ENCODE measurements at regions not wholly inside any gene's neighbourhood (a gene's known extent, or its start where the extent isn't known, plus 50 kb on each side); places are given as distances from the start of the nearest gene placed in this dataset.

GRCh38 chr3:106214641-106215040, 345.8 kb upstream of the CBLB start:
- ChIA-PET POLR2A (interaction anchor here (1.0 to 1.9 kb wide), 4 partner anchors 9 to 526 kb away, joined by 3 to 9 read pairs (median 3); no protein-coding TSS in a partner anchor), CTCF (interaction anchor here (1.0 kb wide), 1 partner anchor 203 kb away, joined by 3 read pairs; no protein-coding TSS in a partner anchor)
- H3K4me3 Mint-ChIP-seq: no peak overlapping the region
- DNase-seq: no peak
- H3K36me3 Mint-ChIP-seq (ENCODE audit: low read depth): peaks cover 31% of the 10 kb centered on the region
- H3K27me3 Mint-ChIP-seq: no peaks in the 10 kb centered on the region
- H3K9me3 Mint-ChIP-seq: peaks cover 24% of the 10 kb centered on the region
- peaks cover 38% of the 10 kb centered on the region for H3K4me1 Mint-ChIP-seq
- peak overlapping the region; percentile 62 for H3K27ac Mint-ChIP-seq

DNA sequence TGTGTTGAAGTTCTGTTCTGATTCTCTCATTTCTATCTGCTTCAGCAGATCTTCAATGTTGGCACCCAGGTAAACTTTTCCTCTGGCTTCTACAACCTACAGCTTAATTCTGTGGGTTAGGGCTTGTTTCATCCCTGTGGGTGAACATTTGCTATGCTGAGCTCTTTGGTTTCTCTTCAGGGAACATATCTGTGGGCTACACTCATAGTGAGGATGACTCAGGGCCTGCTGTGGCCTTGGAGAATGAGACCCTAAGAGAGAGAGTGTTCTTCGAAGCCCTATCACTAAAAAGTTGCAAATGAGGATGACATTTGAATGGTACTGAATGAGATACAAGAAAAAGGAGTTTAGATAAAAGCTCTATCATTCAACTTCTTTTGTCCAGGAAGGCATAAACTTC, 346.2 kb upstream of the CBLB start:
- Mint-ChIP-seq H3K4me3 (no peak overlapping the region), H3K27me3 (no peaks in the 10 kb centered on the region), H3K36me3 (ENCODE audit: low read depth) (peaks cover 34% of the 10 kb centered on the region), H3K9me3 (peaks cover 26% of the 10 kb centered on the region), H3K4me1 (peaks cover 38% of the 10 kb centered on the region), H3K27ac (peak overlapping the region; percentile 62)
- CTCF ChIA-PET: interaction anchor here (0.7 to 1.0 kb wide), 3 partner anchors 11 to 311 kb away, joined by 3 to 5 read pairs (median 3); no protein-coding TSS in a partner anchor
- POLR2A ChIA-PET: interaction anchor here (1.0 to 1.9 kb wide), 4 partner anchors 8 to 527 kb away, joined by 3 to 9 read pairs (median 3); no protein-coding TSS in a partner anchor
- peak; percentile 20 for DNase-seq

- CTCF ChIA-PET: no interaction called here
- H3K27me3 Mint-ChIP-seq: no peaks in the 10 kb centered on the region
- peaks cover 48% of the 10 kb centered on the region for H3K9me3 Mint-ChIP-seq
- no peak overlapping the region for H3K27ac Mint-ChIP-seq
- no peak for DNase-seq
- POLR2A ChIA-PET: interaction anchor here (0.6 to 1.6 kb wide), 2 partner anchors 13 to 41 kb away, joined by 3 to 7 read pairs; no protein-coding TSS in a partner anchor
- H3K36me3 Mint-ChIP-seq (ENCODE audit: low read depth): peaks cover 61% of the 10 kb centered on the region
- peaks cover 34% of the 10 kb centered on the region for H3K4me1 Mint-ChIP-seq
- H3K4me3 Mint-ChIP-seq: no peak overlapping the region
Measured at GRCh38 chr3:106217745-106218144, 348.9 kb upstream of the CBLB start.

- DNase-seq: no peak
- no peak overlapping the region for H3K4me3 Mint-ChIP-seq
- peaks cover 45% of the 10 kb centered on the region for H3K4me1 Mint-ChIP-seq
- H3K27ac Mint-ChIP-seq: no peak overlapping the region
- CTCF ChIA-PET: no interaction called here
- no peaks in the 10 kb centered on the region for H3K27me3 Mint-ChIP-seq
- POLR2A ChIA-PET: no interaction called here
- H3K9me3 Mint-ChIP-seq: peaks cover 45% of the 10 kb centered on the region
- H3K36me3 Mint-ChIP-seq (ENCODE audit: low read depth): peaks cover 64% of the 10 kb centered on the region
Measured at GRCh38 chr3:106227068-106227467, 358.3 kb upstream of the CBLB start.

- POLR2A ChIA-PET: no interaction called here
- CTCF ChIA-PET: no interaction called here
- Mint-ChIP-seq H3K27ac (peak overlapping the region; percentile 72), H3K4me3 (no peak overlapping the region), H3K9me3 (peaks cover 43% of the 10 kb centered on the region), H3K4me1 (peaks cover 48% of the 10 kb centered on the region), H3K27me3 (no peaks in the 10 kb centered on the region), H3K36me3 (ENCODE audit: low read depth) (peaks cover 64% of the 10 kb centered on the region)
- no peak for DNase-seq
Measured at GRCh38 chr3:106228271-106228670, 359.5 kb upstream of the CBLB start.

DNA sequence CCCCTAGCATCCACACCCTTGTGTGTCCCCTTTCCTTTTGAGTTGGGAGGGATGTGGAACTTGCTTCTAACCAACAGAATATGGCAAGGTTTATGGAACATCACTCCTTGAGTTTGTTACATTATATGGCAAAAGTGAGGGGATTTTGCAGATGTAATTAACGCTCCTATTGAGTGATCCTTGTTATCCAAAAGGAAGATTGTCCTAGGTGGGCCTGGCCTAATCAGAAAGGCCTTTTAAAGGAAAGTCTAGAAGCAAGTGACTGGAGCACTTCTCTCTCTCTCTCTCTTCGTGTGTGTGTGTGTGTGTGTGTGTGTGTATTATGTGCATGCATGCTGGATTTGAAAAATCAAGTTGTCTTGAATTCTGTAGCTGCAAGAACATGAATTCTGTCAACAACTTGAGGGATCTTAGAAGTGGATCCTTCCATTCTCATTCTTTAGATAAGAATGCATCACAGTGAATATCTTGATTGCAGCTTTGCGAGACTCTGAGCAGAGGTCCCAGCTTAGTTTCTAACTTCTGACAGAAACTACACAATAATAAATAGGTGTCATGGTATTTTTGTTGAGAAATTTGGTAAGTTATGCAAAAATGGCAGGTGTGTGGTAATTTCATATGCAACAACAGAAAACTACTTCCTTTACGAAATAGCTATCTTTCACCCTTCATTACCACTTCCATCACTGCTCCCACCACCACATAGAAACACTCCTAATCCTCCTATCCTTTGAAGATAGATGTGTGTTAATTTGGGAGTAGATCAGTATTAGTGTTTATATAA, 360.9 kb upstream of the CBLB start:
- Mint-ChIP-seq H3K27me3 (no peaks in the 10 kb centered on the region), H3K36me3 (ENCODE audit: low read depth) (peaks cover 63% of the 10 kb centered on the region), H3K27ac (peak overlapping the region; percentile 66), H3K9me3 (peaks cover 43% of the 10 kb centered on the region), H3K4me3 (no peak overlapping the region), H3K4me1 (peaks cover 50% of the 10 kb centered on the region)
- POLR2A ChIA-PET: interaction anchor here (1.2 to 1.8 kb wide), 2 partner anchors 12 to 190 kb away, joined by 4 to 7 read pairs; no protein-coding TSS in a partner anchor
- DNase-seq: no peak
- CTCF ChIA-PET: interaction anchor here (0.6 kb wide), 1 partner anchor 104 kb away, joined by 3 read pairs; no protein-coding TSS in a partner anchor

GRCh38 chr3:106231086-106231485, 362.3 kb upstream of the CBLB start:
- peaks cover 50% of the 10 kb centered on the region for H3K4me1 Mint-ChIP-seq
- peaks cover 38% of the 10 kb centered on the region for H3K9me3 Mint-ChIP-seq
- peaks cover 61% of the 10 kb centered on the region for H3K36me3 Mint-ChIP-seq (ENCODE audit: low read depth)
- ChIA-PET CTCF (no interaction called here), POLR2A (interaction anchor here (0.6 to 1.8 kb wide), 7 partner anchors 14 to 863 kb away, joined by 3 to 9 read pairs (median 4); no protein-coding TSS in a partner anchor)
- no peak for DNase-seq
- peak overlapping the region; percentile 87 for H3K27ac Mint-ChIP-seq
- H3K4me3 Mint-ChIP-seq: peak overlapping the region; percentile 40
- H3K27me3 Mint-ChIP-seq: no peaks in the 10 kb centered on the region

DNA sequence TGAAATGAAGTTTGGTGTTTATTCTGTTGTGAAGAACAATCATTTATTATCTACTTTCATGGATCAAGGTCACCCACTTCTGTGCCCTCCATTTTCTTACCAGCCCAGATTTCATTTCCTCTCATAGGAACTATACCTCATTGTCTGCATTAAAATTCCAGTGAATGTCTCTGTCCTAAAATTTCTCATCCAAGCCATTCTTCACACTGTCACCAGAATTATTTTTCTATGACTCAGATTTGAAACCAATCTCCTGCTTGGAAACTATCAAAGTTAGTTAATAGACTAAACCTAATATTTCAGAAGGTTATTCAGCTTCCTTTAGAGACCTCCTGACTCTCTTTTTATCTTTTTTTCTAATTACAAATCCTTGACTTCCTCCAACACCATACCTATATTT, 364.1 kb upstream of the CBLB start:
- H3K4me1 Mint-ChIP-seq: peaks cover 42% of the 10 kb centered on the region

DNA sequence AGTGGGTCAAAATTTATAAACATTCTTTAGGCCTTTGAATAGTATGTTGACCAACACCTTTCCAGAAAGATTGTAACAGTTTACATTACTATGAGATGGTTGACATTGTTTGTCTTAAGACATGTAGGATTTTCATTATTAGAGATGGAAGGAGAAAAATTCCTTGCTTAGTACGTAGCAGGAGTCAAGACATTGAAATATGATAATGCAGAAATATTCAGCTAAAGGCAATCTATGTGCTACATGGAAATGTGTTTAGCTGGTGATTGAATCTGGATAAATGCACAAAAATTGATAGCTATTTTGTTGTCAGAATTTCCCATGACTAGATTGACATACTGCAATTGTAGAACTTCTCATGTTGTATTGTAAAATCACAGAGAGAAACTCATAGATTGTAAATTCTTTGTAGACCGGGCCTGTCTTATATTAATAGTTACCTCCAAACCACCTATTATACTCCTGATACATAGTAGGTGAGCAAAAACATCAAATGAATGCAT, 370.4 kb upstream of the CBLB start:
- Mint-ChIP-seq H3K4me3 (no peak overlapping the region), H3K36me3 (ENCODE audit: low read depth) (peaks cover 18% of the 10 kb centered on the region), H3K9me3 (peaks cover 23% of the 10 kb centered on the region), H3K27me3 (no peaks in the 10 kb centered on the region), H3K27ac (no peak overlapping the region), H3K4me1 (peaks cover 6% of the 10 kb centered on the region)
- CTCF ChIA-PET: no interaction called here
- POLR2A ChIA-PET: no interaction called here
- DNase-seq: no peak

More for the DNA sequence above, 364.1 kb upstream of the CBLB start:
- peaks cover 29% of the 10 kb centered on the region for H3K9me3 Mint-ChIP-seq
- peaks cover 51% of the 10 kb centered on the region for H3K36me3 Mint-ChIP-seq (ENCODE audit: low read depth)
- H3K27me3 Mint-ChIP-seq: no peaks in the 10 kb centered on the region
- CTCF ChIA-PET: no interaction called here
- DNase-seq: no peak
- POLR2A ChIA-PET: no interaction called here
- H3K4me3 Mint-ChIP-seq: no peak overlapping the region
- H3K27ac Mint-ChIP-seq: no peak overlapping the region

DNA sequence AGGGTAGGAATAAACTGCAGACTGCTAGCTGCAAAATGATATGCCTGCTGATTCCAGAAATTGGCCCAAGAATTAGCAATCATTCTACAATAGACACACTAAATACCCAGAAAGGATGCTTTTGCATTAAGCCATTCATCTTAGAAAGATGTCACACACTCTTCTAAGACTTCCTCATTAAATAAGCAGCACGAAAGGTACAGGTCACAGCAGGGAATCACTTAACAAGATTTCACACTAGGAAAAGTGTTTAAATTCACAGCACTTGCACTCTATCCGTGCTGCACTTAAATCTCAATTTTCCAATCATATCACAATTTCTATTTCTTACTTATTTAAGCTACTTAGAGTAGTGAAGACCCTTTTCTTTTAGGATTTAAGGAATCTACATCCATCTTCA, 372.8 kb upstream of the CBLB start:
- Mint-ChIP-seq H3K9me3 (peaks cover 14% of the 10 kb centered on the region), H3K27ac (no peak overlapping the region), H3K36me3 (ENCODE audit: low read depth) (peaks cover 9% of the 10 kb centered on the region), H3K4me3 (no peak overlapping the region), H3K4me1 (peaks cover 4% of the 10 kb centered on the region), H3K27me3 (no peaks in the 10 kb centered on the region)
- ChIA-PET CTCF (no interaction called here), POLR2A (no interaction called here)
- no peak for DNase-seq

DNA sequence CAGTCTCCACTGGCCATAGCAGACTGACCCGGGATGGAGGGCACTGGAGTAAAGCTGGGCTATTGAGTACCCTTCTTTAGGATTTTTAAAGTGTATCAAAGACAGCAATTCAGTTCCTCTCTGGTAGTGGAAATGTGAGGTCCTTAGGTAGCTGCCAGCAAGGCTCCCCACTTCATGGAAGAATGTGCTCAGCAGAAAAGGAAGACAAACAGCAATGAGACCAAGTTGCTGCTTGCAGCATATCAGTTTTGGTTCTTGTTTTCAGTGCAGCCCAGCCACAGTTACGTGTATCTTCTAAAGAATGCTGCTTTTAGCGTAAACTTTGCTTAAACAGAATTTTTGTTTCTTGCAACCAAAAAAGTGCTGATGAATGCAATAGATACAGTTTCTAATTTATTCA, 374.0 kb upstream of the CBLB start:
- peaks cover 4% of the 10 kb centered on the region for H3K4me1 Mint-ChIP-seq
- no peak for DNase-seq
- H3K4me3 Mint-ChIP-seq: no peak overlapping the region
- peaks cover 12% of the 10 kb centered on the region for H3K9me3 Mint-ChIP-seq
- peak overlapping the region; percentile 9 for H3K27ac Mint-ChIP-seq
- POLR2A ChIA-PET: no interaction called here
- no peaks in the 10 kb centered on the region for H3K27me3 Mint-ChIP-seq
- CTCF ChIA-PET: no interaction called here
- H3K36me3 Mint-ChIP-seq (ENCODE audit: low read depth): peaks cover 8% of the 10 kb centered on the region

- ChIA-PET CTCF (no interaction called here), POLR2A (no interaction called here)
- DNase-seq: no peak
- Mint-ChIP-seq H3K4me1 (peaks cover 13% of the 10 kb centered on the region), H3K36me3 (ENCODE audit: low read depth) (peaks cover 10% of the 10 kb centered on the region), H3K4me3 (no peak overlapping the region), H3K9me3 (peaks cover 8% of the 10 kb centered on the region), H3K27ac (no peak overlapping the region), H3K27me3 (no peaks in the 10 kb centered on the region)
Measured at GRCh38 chr3:106245400-106245799, 376.6 kb upstream of the CBLB start.

GRCh38 chr3:106247902-106248684, 379.3 kb upstream of the CBLB start:
- Mint-ChIP-seq H3K4me1 (peaks cover 17% of the 10 kb centered on the region), H3K36me3 (ENCODE audit: low read depth) (peaks cover 30% of the 10 kb centered on the region), H3K4me3 (no peak overlapping the region), H3K9me3 (peaks cover 21% of the 10 kb centered on the region), H3K27me3 (no peaks in the 10 kb centered on the region), H3K27ac (peak overlapping the region; percentile 57)
- POLR2A ChIA-PET: no interaction called here
- CTCF ChIA-PET: no interaction called here
- no peak for DNase-seq

Data from activated CD4-positive, alpha-beta memory T cell treated with anti-CD3 and anti-CD28 coated beads, Interleukin-2, amount 10 ng/mL, durations not matched to agents 7 days and 5 days (primary cell).